ENCODE measurements at regions not wholly inside any gene's neighbourhood (a gene's known extent, or its start where the extent isn't known, plus 50 kb on each side); places are given as distances from the start of the nearest gene placed in this dataset.

DNA sequence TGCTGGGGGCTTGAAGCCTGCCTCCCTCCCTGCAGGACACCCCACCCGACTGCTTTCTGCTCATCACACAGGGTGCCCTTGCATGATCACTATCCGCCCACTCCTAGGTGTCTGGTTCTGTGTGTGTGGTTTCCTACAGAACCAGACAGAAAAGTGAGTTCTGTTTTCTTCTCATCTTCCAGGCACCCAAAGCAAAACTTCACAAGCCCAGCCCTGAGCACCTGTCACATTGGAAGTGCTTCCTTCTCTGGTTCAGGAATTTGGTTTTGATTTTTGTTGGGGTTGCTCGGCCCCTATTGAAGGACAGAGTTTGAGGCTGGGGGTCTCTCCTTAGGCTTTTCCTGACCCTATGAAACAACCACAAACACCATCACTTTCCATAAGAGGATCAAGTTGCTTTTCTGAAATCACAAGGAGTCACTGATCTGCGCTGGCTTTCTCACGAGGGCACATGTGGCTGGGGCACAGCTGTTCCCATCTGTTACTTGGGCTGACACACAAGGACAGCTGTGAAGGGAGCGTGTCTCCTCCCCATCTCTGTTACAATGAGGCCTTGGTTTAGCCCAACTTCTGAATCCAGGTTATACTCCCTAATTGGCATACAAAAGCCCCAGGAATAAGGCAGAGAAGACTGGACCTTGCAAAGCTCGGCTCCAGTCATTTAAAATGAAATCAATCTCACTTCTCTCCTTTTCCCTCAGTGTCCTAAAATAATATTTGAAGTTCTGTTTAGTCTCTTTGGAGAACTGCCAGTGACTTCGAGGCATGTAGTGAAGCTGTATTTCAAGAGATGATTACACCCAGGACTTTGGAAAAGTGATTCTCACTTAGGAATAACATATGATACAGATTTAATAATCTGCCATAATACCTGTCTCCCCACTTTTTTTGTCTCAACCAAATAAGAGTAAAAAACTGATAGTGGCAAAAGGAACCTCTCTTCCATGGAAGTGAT is 213.1 kb upstream of the GAS1 start:
- H3K4me3 ChIP-seq: no peak overlapping the region
- no peaks in the 10 kb centered on the region for H3K4me1 ChIP-seq
- DNase-seq: no peak
- H3K27me3 ChIP-seq: no peaks in the 10 kb centered on the region
- H3K36me3 ChIP-seq (replicated peaks in 1 of 2; ENCODE audit: insufficient read depth in 1 of 2, low read depth in 2 of 2): no peaks in the 10 kb centered on the region
- intact Hi-C loops (cut with DNase I): no loop called here
- TF ChIP-seq, protein P1, sequence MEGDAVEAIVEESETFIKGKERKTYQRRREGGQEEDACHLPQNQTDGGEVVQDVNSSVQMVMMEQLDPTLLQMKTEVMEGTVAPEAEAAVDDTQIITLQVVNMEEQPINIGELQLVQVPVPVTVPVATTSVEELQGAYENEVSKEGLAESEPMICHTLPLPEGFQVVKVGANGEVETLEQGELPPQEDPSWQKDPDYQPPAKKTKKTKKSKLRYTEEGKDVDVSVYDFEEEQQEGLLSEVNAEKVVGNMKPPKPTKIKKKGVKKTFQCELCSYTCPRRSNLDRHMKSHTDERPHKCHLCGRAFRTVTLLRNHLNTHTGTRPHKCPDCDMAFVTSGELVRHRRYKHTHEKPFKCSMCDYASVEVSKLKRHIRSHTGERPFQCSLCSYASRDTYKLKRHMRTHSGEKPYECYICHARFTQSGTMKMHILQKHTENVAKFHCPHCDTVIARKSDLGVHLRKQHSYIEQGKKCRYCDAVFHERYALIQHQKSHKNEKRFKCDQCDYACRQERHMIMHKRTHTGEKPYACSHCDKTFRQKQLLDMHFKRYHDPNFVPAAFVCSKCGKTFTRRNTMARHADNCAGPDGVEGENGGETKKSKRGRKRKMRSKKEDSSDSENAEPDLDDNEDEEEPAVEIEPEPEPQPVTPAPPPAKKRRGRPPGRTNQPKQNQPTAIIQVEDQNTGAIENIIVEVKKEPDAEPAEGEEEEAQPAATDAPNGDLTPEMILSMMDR (IDR thresholded peaks at IDR 0.05): no peak
- no peak for TF ChIP-seq POLR2A (IDR thresholded peaks at IDR 0.05)
- no peak for ATAC-seq
- WGBS, 2 donors: 66 to 68% methylated on average over 8 of the region's 8 CpGs
- no peak overlapping the region for H3K27ac ChIP-seq
- H3K9me3 ChIP-seq: no peaks in the 10 kb centered on the region

DNA sequence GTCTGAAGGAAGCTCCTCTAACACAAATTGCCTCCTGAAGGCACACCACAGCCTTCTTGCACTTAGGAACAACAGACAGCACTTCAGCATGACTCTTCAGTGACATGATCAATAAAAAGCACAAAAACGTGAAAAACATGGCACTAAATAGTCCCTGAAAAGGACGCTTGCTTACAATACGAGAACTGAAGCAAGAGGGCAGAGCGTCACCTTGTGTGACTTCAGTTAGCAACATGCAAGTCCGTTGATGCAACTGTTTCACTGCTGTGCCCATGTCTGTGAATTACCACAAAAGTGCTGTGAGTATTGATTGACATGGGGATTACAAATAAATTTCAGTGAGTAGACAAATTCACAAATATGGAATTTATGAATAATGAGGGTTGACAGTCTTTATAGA is 219.9 kb upstream of the GAS1 start:
- ATAC-seq: no peak
- Histone ChIP-seq H3K4me3 (no peak overlapping the region), H3K27ac (no peak overlapping the region), H3K36me3 (replicated peaks in 1 of 2; ENCODE audit: insufficient read depth in 1 of 2, low read depth in 2 of 2) (no peaks in the 10 kb centered on the region), H3K27me3 (no peaks in the 10 kb centered on the region), H3K4me1 (no peaks in the 10 kb centered on the region), H3K9me3 (no peaks in the 10 kb centered on the region)
- no peak for DNase-seq
- TF ChIP-seq POLR2A (IDR thresholded peaks at IDR 0.05): no peak
- TF ChIP-seq, protein P1 (IDR thresholded peaks at IDR 0.05): no peak
- 61 to 67% methylated on average over 5 of the region's 5 CpGs for WGBS, 2 donors
- intact Hi-C loops (cut with DNase I): no loop called here

DNA sequence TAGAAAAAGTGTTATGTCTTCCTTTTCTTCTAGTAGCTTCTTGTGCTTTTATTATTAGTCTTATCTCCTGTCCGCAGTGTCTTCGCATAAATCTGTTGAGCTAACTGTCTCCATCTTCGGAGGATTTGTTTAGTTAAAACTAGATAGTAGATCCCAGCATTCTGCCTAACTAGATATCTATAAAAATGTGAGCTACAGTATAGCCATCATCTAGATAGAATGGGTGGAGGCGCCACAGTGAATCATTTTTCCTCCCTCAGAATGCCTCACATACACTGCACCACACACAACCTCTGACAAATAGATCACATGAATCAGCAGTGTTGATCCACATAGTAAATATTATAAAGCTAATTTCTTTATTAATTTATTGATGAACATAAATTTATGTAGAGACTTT is 220.3 kb upstream of the GAS1 start:
- H3K36me3 ChIP-seq (replicated peaks in 1 of 2; ENCODE audit: insufficient read depth in 1 of 2, low read depth in 2 of 2): no peaks in the 10 kb centered on the region
- no peak overlapping the region for H3K27ac ChIP-seq
- ATAC-seq (no peak), DNase-seq (no peak)
- H3K4me1 ChIP-seq: no peaks in the 10 kb centered on the region
- H3K4me3 ChIP-seq: no peak overlapping the region
- no peaks in the 10 kb centered on the region for H3K27me3 ChIP-seq
- TF ChIP-seq POLR2A (IDR thresholded peaks at IDR 0.05): no peak
- TF ChIP-seq, protein P1 (IDR thresholded peaks at IDR 0.05): no peak
- H3K9me3 ChIP-seq: no peaks in the 10 kb centered on the region
- intact Hi-C loops (cut with DNase I): no loop called here
- 84 to 86% methylated on average over 4 of the region's 4 CpGs for WGBS, 2 donors

DNA sequence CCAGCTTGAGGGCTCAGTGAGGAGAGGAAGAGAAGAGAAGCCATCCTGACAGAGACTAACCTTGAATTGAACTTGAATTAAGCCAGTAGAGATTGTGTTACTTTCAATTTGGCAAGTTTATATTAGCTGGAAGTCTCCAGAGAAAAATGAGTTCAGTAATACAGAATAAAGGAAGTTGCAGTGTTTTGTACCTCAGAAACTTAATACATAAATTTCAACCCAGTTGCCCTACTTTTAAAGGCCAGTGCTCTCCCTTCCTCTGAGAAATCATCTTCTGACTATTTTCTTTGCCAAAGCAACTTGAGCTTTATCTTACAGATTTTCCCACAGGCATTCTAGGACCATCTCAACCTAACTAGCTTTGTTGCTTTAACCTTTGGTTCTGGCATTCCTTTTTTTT is 231.0 kb upstream of the GAS1 start:
- no peaks in the 10 kb centered on the region for H3K9me3 ChIP-seq
- H3K36me3 ChIP-seq (replicated peaks in 1 of 2; ENCODE audit: insufficient read depth in 1 of 2, low read depth in 2 of 2): no peaks in the 10 kb centered on the region
- no peak for DNase-seq
- no peak for ATAC-seq
- no peaks in the 10 kb centered on the region for H3K4me1 ChIP-seq
- no peak overlapping the region for H3K27ac ChIP-seq
- intact Hi-C loops (cut with DNase I): no loop called here
- no peak overlapping the region for H3K4me3 ChIP-seq
- TF ChIP-seq, protein P1 (IDR thresholded peaks at IDR 0.05): no peak
- no peak for TF ChIP-seq POLR2A (IDR thresholded peaks at IDR 0.05)
- H3K27me3 ChIP-seq: no peaks in the 10 kb centered on the region
